ENCODE measurements at regions not wholly inside any gene's neighbourhood (a gene's known extent, or its start where the extent isn't known, plus 50 kb on each side); places are given as distances from the start of the nearest gene placed in this dataset.

DNA sequence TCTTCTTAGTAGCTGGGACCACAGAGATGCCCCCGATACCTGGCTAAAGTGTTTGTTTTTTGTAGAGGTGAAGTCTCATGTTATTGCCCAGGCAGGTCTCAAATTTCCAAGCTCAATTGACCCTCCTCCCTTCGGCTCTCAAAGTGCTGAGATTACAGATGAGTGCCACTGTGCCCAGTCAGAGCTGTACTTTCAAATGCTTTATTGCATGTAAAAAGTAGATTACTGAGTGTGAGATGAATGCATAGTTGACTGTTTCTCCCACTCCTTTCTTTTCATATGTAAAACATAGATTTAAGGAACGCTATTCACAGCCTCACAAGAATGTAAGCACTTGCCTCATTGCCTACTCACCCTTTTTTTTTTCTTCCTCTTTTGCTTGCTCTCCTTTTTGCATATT lies 984.4 kb upstream of the PABPC4L start:
- TF ChIP-seq, protein P1, sequence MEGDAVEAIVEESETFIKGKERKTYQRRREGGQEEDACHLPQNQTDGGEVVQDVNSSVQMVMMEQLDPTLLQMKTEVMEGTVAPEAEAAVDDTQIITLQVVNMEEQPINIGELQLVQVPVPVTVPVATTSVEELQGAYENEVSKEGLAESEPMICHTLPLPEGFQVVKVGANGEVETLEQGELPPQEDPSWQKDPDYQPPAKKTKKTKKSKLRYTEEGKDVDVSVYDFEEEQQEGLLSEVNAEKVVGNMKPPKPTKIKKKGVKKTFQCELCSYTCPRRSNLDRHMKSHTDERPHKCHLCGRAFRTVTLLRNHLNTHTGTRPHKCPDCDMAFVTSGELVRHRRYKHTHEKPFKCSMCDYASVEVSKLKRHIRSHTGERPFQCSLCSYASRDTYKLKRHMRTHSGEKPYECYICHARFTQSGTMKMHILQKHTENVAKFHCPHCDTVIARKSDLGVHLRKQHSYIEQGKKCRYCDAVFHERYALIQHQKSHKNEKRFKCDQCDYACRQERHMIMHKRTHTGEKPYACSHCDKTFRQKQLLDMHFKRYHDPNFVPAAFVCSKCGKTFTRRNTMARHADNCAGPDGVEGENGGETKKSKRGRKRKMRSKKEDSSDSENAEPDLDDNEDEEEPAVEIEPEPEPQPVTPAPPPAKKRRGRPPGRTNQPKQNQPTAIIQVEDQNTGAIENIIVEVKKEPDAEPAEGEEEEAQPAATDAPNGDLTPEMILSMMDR (IDR thresholded peaks at IDR 0.05), result no peak
- TF ChIP-seq POLR2A (IDR thresholded peaks at IDR 0.05) (no peak), POLR2AphosphoS5 (IDR thresholded peaks at IDR 0.05) (no peak)

All from prostate gland (tissue), 2 donors.